ENCODE measurements at regions not wholly inside any gene's neighbourhood (a gene's known extent, or its start where the extent isn't known, plus 50 kb on each side); places are given as distances from the start of the nearest gene placed in this dataset.

- intact Hi-C loops (cut with micrococcal nuclease; ENCODE audit: unreplicated experiment) = loop anchor here (10.0 kb wide), 1 partner anchor 191 kb away; no protein-coding TSS in a partner anchor
- Histone ChIP-seq H4K20me1 (ENCODE audit: control insufficient read depth, insufficient read depth) (no peaks in the 10 kb centered on the region), H3K9me3 (replicated peaks; ENCODE audit: control insufficient read depth, insufficient read depth, low read length) (no peaks in the 10 kb centered on the region; the same call in 2 of the 3 replicates), H3K27ac (ENCODE audit: control insufficient read depth, insufficient read depth) (no peak overlapping the region), H3K4me1 (ENCODE audit: control insufficient read depth, insufficient read depth, low read length) (peaks cover 12% of the 10 kb centered on the region), H2AFZ (ENCODE audit: control insufficient read depth, low read depth, low read length) (no peak overlapping the region), H3K4me3 (no peak overlapping the region), H3K9ac (ENCODE audit: control insufficient read depth, insufficient read depth, low read length) (no peak overlapping the region), H3K4me2 (ENCODE audit: control insufficient read depth, insufficient read depth) (no peak overlapping the region), H3K79me2 (ENCODE audit: control insufficient read depth, insufficient read depth, low read length) (no peaks in the 10 kb centered on the region), H3K27me3 (replicated peaks in 1 of 2; ENCODE audit: control insufficient read depth in 2 of 2, insufficient read depth in 2 of 2, low read length in 1 of 2) (no peaks in the 10 kb centered on the region), H3K36me3 (ENCODE audit: control insufficient read depth in 2 of 2, insufficient read depth in 2 of 2, low read length in 1 of 2) (no peaks in the 10 kb centered on the region)
- WGBS (ENCODE audit: insufficient coverage, insufficient replicate concordance, low lambda C conversion rate, missing lambda C conversion rate) = 75% methylated on average over 7 of the region's 7 CpGs
- ATAC-seq (no peak), FAIRE-seq (no peak), DNase-seq (ENCODE audit: low read depth, low spot score) (no peak)
- ChIA-PET RAD21 (ENCODE audit: unreplicated experiment) (interaction anchor here (1.8 kb wide), 1 partner anchor 370 kb away, joined by 7 read pairs; no protein-coding TSS in a partner anchor), CTCF (interaction anchor here (0.5 to 1.8 kb wide), 4 partner anchors 17 to 471 kb away, joined by 3 to 12 read pairs (median 4); no protein-coding TSS in a partner anchor), POLR2A (no interaction called here), SMC1A (ENCODE audit: uncharacterized antibody, unreplicated experiment) (interaction anchor here (1.0 to 4.4 kb wide), 2 partner anchors 9 to 370 kb away, joined by 3 to 25 read pairs; no protein-coding TSS in a partner anchor)
- in situ Hi-C loops (cut with MboI) = loop anchor here (5.0 kb wide), 1 partner anchor 369 kb away; no protein-coding TSS in a partner anchor
- no TSS peak for BruUV-seq (replicated peaks)
- TF ChIP-seq CREB1 (IDR thresholded peaks at IDR 0.05; ENCODE audit: low read depth) (no peak), IRF5 (IDR thresholded peaks at IDR 0.05; ENCODE audit: borderline replicate concordance) (no peak), USF2 (IDR thresholded peaks at IDR 0.05; ENCODE audit: borderline replicate concordance, low read depth, low read length) (no peak), CHD2 (IDR thresholded peaks at IDR 0.05; ENCODE audit: borderline replicate concordance, low read depth, low read length) (no peak), STAT3 (IDR thresholded peaks at IDR 0.05; ENCODE audit: low read depth, low read length) (no peak), RUNX3 (IDR thresholded peaks at IDR 0.05; ENCODE audit: low read length) (no peak), TBL1XR1 (IDR thresholded peaks at IDR 0.05; ENCODE audit: low read depth, low read length) (no peak)
Observed at GRCh38 chr13:27355894-27356293, 68.5 kb upstream of the GTF3A start.
